ENCODE measurements at regions not wholly inside any gene's neighbourhood (a gene's known extent, or its start where the extent isn't known, plus 50 kb on each side); places are given as distances from the start of the nearest gene placed in this dataset.

DNA sequence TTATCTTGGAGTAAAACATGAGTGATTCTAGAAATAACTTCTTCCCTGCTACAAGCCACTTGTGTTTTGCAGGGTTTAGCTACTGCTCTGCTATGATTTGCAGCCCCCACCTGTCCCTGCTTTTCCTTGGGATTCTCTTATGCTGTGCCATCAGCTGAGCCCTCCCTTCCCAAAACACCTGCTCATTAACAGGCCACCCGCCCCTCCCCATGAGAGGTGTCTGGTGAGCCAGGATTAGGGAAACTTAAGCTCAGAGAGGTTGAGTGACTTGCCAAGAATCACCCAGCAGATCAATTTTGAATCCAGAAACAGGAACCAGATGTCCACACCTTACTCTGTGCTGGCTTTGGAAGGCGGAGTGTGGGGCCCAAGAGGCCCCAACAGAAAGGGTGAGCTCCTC is 111.7 kb upstream of the CXCL14 start:
- TF ChIP-seq, protein P1, sequence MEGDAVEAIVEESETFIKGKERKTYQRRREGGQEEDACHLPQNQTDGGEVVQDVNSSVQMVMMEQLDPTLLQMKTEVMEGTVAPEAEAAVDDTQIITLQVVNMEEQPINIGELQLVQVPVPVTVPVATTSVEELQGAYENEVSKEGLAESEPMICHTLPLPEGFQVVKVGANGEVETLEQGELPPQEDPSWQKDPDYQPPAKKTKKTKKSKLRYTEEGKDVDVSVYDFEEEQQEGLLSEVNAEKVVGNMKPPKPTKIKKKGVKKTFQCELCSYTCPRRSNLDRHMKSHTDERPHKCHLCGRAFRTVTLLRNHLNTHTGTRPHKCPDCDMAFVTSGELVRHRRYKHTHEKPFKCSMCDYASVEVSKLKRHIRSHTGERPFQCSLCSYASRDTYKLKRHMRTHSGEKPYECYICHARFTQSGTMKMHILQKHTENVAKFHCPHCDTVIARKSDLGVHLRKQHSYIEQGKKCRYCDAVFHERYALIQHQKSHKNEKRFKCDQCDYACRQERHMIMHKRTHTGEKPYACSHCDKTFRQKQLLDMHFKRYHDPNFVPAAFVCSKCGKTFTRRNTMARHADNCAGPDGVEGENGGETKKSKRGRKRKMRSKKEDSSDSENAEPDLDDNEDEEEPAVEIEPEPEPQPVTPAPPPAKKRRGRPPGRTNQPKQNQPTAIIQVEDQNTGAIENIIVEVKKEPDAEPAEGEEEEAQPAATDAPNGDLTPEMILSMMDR (IDR thresholded peaks at IDR 0.05; ENCODE audit: extremely low read depth, insufficient read depth, missing control alignments): no peak
- in situ Hi-C loops (cut with MboI; ENCODE audit: low pct_unique_long_range_greater_than_20kb, low sequenced_read_pairs, unreplicated experiment): no loop called here

DNA sequence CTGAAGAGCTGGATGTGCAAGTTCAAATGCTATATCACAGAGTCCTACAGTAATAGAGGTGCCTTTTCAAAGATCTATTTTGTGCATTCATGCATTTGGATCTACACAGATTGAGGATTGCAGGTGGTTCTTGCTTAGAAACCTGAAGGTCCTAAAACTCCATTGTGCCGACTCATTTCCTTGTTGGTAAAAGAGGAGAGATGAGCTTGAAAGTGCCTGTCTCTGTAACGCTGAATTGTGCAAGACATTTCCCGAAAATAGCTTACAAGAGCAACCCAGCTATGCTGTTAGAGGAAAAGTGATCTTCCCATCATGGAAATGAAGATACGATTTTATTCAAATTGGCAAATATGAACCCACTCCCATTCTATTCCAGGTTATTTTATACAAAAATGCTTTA is 110.7 kb upstream of the CXCL14 start:
- DNase-seq (ENCODE audit: low spot score): no peak
- in situ Hi-C loops (cut with MboI; ENCODE audit: low pct_unique_long_range_greater_than_20kb, low sequenced_read_pairs, unreplicated experiment): no loop called here
- TF ChIP-seq, protein P1 (IDR thresholded peaks at IDR 0.05; ENCODE audit: extremely low read depth, insufficient read depth, missing control alignments): no peak

More for the DNA sequence above, 111.7 kb upstream of the CXCL14 start:
- DNase-seq (ENCODE audit: low spot score): no peak

DNA sequence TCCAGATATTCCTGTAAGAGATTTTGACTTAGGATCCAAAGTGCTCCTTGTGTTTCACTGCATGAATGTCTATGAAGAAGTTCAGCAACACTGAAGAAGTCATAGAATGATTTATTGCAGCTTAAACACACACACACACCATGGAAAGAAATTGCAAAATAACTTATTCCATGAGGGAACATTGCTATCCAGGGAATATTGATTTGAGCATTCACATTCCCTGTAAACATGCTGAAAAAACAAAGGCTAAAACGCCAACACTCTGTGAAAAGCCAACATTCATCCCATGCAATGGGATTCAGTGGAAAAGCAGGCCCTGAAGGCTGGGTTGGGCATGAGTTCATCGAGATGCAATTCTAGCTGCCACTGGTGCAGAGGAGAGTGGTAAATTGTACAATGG is 109.6 kb upstream of the CXCL14 start:
- TF ChIP-seq, protein P1 (IDR thresholded peaks at IDR 0.05; ENCODE audit: extremely low read depth, insufficient read depth, missing control alignments): no peak
- no peak for DNase-seq (ENCODE audit: low spot score)
- in situ Hi-C loops (cut with MboI; ENCODE audit: low pct_unique_long_range_greater_than_20kb, low sequenced_read_pairs, unreplicated experiment): no loop called here

DNA sequence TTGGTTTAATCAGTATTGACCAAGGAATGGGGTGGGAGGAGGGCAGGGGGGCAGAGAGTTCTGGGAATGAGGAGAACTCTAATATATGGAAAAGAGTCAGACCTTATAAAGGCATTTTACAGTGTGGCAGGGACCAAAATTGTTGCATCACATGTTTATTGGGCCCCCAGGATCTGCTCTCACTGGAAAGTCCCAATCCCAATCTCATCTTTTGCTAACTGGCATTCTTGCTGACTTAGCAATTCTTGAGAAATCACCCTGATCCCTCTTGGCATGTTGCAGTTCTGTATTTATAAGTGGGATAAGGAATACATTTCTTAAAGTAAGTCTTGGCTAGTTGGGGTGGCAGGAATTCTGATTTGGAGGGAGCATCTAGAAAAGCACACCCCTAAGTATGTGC is 104.4 kb upstream of the CXCL14 start:
- in situ Hi-C loops (cut with MboI; ENCODE audit: low pct_unique_long_range_greater_than_20kb, low sequenced_read_pairs, unreplicated experiment): no loop called here
- no peak for DNase-seq (ENCODE audit: low spot score)

DNA sequence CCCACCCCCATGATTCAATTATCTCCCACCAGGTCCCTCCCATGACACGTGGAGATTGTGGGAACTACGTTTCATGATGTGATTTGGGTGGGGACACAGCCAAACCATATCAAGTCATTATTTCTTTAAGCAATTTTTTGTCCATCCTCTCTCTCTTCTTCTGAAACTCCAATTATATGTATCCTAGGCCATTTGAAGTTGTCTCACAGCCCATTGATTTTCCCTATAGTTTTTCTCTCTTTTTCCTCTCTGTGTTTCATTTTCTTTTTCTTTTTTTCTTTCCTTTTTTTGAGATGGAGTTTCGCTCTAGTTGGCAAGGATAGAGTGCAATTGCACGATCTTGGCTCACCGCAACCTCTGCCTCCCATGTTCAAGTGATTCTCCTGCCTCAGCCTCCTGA is 101.9 kb upstream of the CXCL14 start:
- in situ Hi-C loops (cut with MboI; ENCODE audit: low pct_unique_long_range_greater_than_20kb, low sequenced_read_pairs, unreplicated experiment): no loop called here
- TF ChIP-seq, protein P1 (IDR thresholded peaks at IDR 0.05; ENCODE audit: extremely low read depth, insufficient read depth, missing control alignments): no peak
- DNase-seq (ENCODE audit: low spot score): no peak

More for the DNA sequence above, 104.4 kb upstream of the CXCL14 start:
- TF ChIP-seq, protein P1 (IDR thresholded peaks at IDR 0.05; ENCODE audit: extremely low read depth, insufficient read depth, missing control alignments): no peak

DNA sequence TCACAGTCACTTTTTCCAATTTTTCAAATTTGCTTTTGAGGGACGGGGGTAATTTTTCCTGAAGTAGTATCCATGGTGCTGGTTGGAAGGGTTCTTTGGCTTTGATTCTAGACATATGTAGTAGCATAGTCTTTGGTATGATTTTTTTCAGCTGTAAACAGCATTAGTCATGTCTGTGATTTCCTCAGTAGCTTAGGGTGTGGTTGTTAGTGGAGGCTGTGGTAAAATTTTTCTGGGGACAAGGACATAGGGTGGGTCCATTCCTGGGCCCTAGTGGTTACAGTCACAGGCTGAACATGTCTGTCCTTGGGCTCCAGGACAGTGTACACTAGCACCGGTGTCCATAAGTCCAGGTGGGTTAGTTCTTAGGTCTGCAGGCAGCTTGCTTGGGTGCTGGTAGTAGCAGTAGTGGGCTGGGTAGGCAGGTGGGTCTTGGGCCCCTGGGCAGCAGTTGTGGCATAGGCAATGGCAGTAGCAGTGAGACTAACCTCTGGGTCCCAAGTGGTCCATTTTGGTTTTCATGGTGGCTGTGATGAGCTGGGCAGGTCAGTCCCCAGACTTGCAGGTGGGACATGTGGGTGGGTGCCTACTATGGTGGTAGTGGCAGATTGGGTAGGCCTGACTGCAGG is 100.0 kb upstream of the CXCL14 start:
- in situ Hi-C loops (cut with MboI; ENCODE audit: low pct_unique_long_range_greater_than_20kb, low sequenced_read_pairs, unreplicated experiment): no loop called here
- no peak for DNase-seq (ENCODE audit: low spot score)
- TF ChIP-seq, protein P1 (IDR thresholded peaks at IDR 0.05; ENCODE audit: extremely low read depth, insufficient read depth, missing control alignments): no peak

Data from GM13977 (cell line).